SK-N-SH treated with all-trans-retinoic acid at 6 μM for 48 hours (cell line): ENCODE measurements at regions not wholly inside any gene's neighbourhood (a gene's known extent, or its start where the extent isn't known, plus 50 kb on each side); places are given as distances from the start of the nearest gene placed in this dataset.

Experiments
- ATAC-seq: fragments of 200-7000 bp; cut with Tn5 transposase; 3 replicates; pipeline ENCODE4 v1.9.1; 2020; ENCODE audit warnings: mild to moderate bottlenecking, moderate library complexity
- ARNTL ChIP-seq: fragments of 450-650 bp; formaldehyde crosslinking; IDR thresholded peaks from 2 replicates; pipeline ENCODE4 v1.5.0; 2020; ENCODE audit warnings: low read depth, mild to moderate bottlenecking, moderate library complexity, borderline replicate concordance
- BACH2 ChIP-seq: fragments of 250-450 bp; sonication (Bioruptor Pico); IDR thresholded peaks from 2 replicates; pipeline ENCODE4 v1.9.0; 2021; ENCODE audit warnings: mild to moderate bottlenecking, borderline replicate concordance
- CREB5 ChIP-seq: fragments of 250-450 bp; sonication (Bioruptor Pico); IDR thresholded peaks from 2 replicates; pipeline ENCODE4 v1.5.1; 2020; ENCODE audit warnings: low read depth, mild to moderate bottlenecking, moderate library complexity
- CSRNP3 ChIP-seq: fragments of 250-450 bp; sonication (Bioruptor Pico); IDR thresholded peaks from 2 replicates; pipeline ENCODE4 v1.5.1; 2021; ENCODE audit warnings: mild to moderate bottlenecking, moderate library complexity
- ESRRG ChIP-seq: fragments of 250-450 bp; sonication (Bioruptor Pico); IDR thresholded peaks from 2 replicates; pipeline ENCODE4 v1.6.1; 2021; ENCODE audit warnings: mild to moderate bottlenecking
- GLIS3 ChIP-seq: fragments of 250-450 bp; sonication (Bioruptor Pico); IDR thresholded peaks from 2 replicates; pipeline ENCODE4 v1.5.0; 2020; ENCODE audit warnings: mild to moderate bottlenecking, moderate library complexity
- ISL1 ChIP-seq: fragments of 250-450 bp; sonication (Bioruptor Pico); IDR thresholded peaks from 2 replicates; pipeline ENCODE4 v2.1.2; 2022; ENCODE audit warnings: mild to moderate bottlenecking, moderate library complexity
- OSR1 ChIP-seq: fragments of 250-450 bp; sonication (Bioruptor Pico); IDR thresholded peaks from 2 replicates; pipeline ENCODE4 v1.8.0; 2022; ENCODE audit warnings: moderate library complexity, mild to moderate bottlenecking, inconsistent platforms
- PATZ1 ChIP-seq: fragments of 250-450 bp; sonication (Bioruptor Pico); IDR thresholded peaks from 2 replicates; pipeline ENCODE4 v1.8.0; 2020; ENCODE audit warnings: mild to moderate bottlenecking, moderate library complexity, borderline replicate concordance
- PPARA ChIP-seq: fragments of 250-450 bp; sonication (Bioruptor Pico); IDR thresholded peaks from 2 replicates; pipeline ENCODE4 v1.5.0; 2020; ENCODE audit warnings: mild to moderate bottlenecking, borderline replicate concordance
- RARB ChIP-seq: fragments of 250-450 bp; sonication (Bioruptor Pico); IDR thresholded peaks from 2 replicates; pipeline ENCODE4 v1.8.0; 2021; ENCODE audit warnings: mild to moderate bottlenecking, moderate library complexity
- SNAI2 ChIP-seq: fragments of 250-450 bp; sonication (Bioruptor Pico); IDR thresholded peaks from 2 replicates; pipeline ENCODE4 v1.5.0; 2020; ENCODE audit warnings: mild to moderate bottlenecking, moderate library complexity
- TCF4 ChIP-seq: fragments of 250-450 bp; sonication (Bioruptor Pico); IDR thresholded peaks from 2 replicates; pipeline ENCODE4 v1.8.0; 2021; ENCODE audit warnings: mild to moderate bottlenecking, moderate library complexity, borderline replicate concordance
- TOX ChIP-seq: fragments of 250-450 bp; sonication (Bioruptor Pico); IDR thresholded peaks from 2 replicates; pipeline ENCODE4 v1.8.0; 2021; ENCODE audit warnings: mild to moderate bottlenecking, moderate library complexity, borderline replicate concordance
- TSHZ2 ChIP-seq: fragments of 250-450 bp; sonication (Bioruptor Pico); IDR thresholded peaks from 2 replicates; pipeline ENCODE4 v1.5.0; 2020; ENCODE audit warnings: mild to moderate bottlenecking, moderate library complexity
- ZC3H10 ChIP-seq: fragments of 250-450 bp; sonication (Bioruptor Pico); IDR thresholded peaks from 2 replicates; pipeline ENCODE4 v1.5.1; 2021; ENCODE audit warnings: mild to moderate bottlenecking, moderate library complexity
- ZFP3 ChIP-seq: fragments of 250-450 bp; sonication (Bioruptor Pico); IDR thresholded peaks from 2 replicates; pipeline ENCODE4 v1.5.0; 2020; ENCODE audit warnings: mild to moderate bottlenecking, moderate library complexity
- ZNF565 ChIP-seq: fragments of 450-650 bp; formaldehyde crosslinking; conservative IDR thresholded peaks from 2 replicates; pipeline ENCODE4 v1.5.0; 2020; ENCODE audit warnings: low read depth, mild to moderate bottlenecking, moderate library complexity
- ZNF8 ChIP-seq: fragments of 450-650 bp; formaldehyde crosslinking; IDR thresholded peaks from 2 replicates; pipeline ENCODE4 v1.5.0; 2020; ENCODE audit warnings: mild to moderate bottlenecking, moderate library complexity

GRCh38 chr4:110816367-110816766, 193.5 kb upstream of the PITX2 start:
- TF ChIP-seq TCF4 (CRISPR knock-in tag) = no peak
- no peak for TF ChIP-seq PATZ1 (CRISPR knock-in tag)
- TF ChIP-seq ZC3H10 (CRISPR knock-in tag) = no peak
- no peak for TF ChIP-seq CREB5 (CRISPR knock-in tag)
- TF ChIP-seq OSR1 (CRISPR knock-in tag) = no peak
- no peak for TF ChIP-seq ZNF565 (CRISPR knock-in tag)
- TF ChIP-seq ZFP3 (CRISPR knock-in tag) = no peak
- TF ChIP-seq BACH2 (CRISPR knock-in tag) = no peak
- TF ChIP-seq SNAI2 (CRISPR knock-in tag) = no peak
- TF ChIP-seq RARB (CRISPR knock-in tag) = no peak
- no peak for TF ChIP-seq TSHZ2 (CRISPR knock-in tag)
- TF ChIP-seq TOX (CRISPR knock-in tag) = no peak
- TF ChIP-seq ESRRG = no peak
- TF ChIP-seq GLIS3 (CRISPR knock-in tag) = no peak
- ATAC-seq = no peak

GRCh38 chr4:110821186-110821585, 198.3 kb upstream of the PITX2 start:
- TF ChIP-seq ZFP3 (CRISPR knock-in tag) (no peak), ARNTL (no peak), ZNF8 (CRISPR knock-in tag) (no peak), PPARA (CRISPR knock-in tag) (no peak), SNAI2 (CRISPR knock-in tag) (no peak), RARB (CRISPR knock-in tag) (no peak), ISL1 (CRISPR knock-in tag) (no peak), ESRRG (no peak), BACH2 (CRISPR knock-in tag) (no peak), OSR1 (CRISPR knock-in tag) (no peak)
- no peak for ATAC-seq

GRCh38 chr4:110823251-110823650, 200.4 kb upstream of the PITX2 start:
- no peak for ATAC-seq

More at GRCh38 chr4:110823251-110823650, 200.4 kb upstream of the PITX2 start:
- TF ChIP-seq PPARA (CRISPR knock-in tag) (no peak), ZNF565 (CRISPR knock-in tag) (no peak), GLIS3 (CRISPR knock-in tag) (no peak), CSRNP3 (CRISPR knock-in tag) (no peak), ESRRG (no peak), SNAI2 (CRISPR knock-in tag) (no peak), RARB (CRISPR knock-in tag) (no peak), ZFP3 (CRISPR knock-in tag) (no peak), ISL1 (CRISPR knock-in tag) (no peak), ZNF8 (CRISPR knock-in tag) (no peak), CREB5 (CRISPR knock-in tag) (no peak), BACH2 (CRISPR knock-in tag) (no peak), TCF4 (CRISPR knock-in tag) (no peak)
